CD4-positive, alpha-beta T cell treated with Interleukin-17A for 4 hours (primary cell): ENCODE measurements at regions not wholly inside any gene's neighbourhood (a gene's known extent, or its start where the extent isn't known, plus 50 kb on each side); places are given as distances from the start of the nearest gene placed in this dataset.
"Not testable (repeated sequence)": the region's sequence is repeated elsewhere in the genome, so short reads cannot be mapped to it uniquely, and the experiment has no call there.

Experiments
- DNase-seq: peaks from one replicate; pipeline ENCODE4 v3.0.0-alpha.2; 2020; ENCODE audit warnings: mixed read lengths

DNA sequence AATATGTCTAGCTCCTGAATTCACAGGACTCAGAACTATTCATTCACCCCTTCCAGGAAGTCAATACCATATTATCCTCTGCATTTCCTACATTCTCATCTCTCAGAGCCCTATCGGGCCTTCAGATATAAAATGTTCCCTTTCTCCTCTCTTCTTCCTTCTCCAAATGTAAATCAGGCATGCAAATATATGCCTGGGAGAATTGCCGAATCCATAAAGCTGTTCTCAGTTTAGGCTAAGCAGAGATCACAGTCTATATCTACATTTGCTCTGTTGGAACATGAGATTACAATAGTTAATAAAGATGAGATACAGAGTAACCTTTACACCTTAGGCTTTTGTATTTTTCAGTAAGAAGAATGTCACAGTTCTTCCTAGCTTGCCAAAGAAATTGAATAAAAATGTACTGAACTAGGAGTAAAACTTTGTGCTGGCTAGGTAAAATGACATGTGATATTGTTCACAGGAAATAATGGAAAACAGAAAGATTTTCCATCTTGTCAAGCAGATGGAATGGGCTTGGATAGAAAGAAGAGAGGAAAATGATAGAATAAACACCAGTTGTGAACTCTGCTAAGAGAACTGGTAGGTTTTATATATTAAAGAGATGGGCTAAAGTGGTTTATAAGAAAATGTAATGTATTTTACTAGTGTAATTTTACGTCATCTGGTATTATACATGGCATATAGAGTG, 161.5 kb downstream of the NRIP1 start:
- no peak for DNase-seq

GRCh38 chr21:14901482-14901958, 163.3 kb downstream of the NRIP1 start:
- no peak for DNase-seq

DNA sequence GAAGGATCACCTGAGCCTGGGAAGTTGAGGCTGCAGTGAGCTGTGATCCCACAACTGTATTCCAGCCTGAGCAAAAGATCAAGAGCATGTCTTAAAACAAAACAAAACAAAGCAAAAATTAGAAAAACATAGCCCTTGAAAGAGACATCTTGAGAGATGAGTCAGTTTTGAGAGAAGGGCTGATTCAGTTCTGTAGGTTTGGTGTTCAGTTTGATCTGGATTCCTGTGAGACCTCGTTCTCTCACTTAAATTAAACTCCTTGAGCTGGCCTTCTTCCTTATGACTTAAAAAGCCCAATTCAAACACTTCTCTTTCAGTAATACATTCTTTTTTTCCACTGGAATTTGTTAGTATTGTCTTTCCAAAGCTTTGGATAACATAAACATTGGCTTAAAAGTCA, 164.2 kb downstream of the NRIP1 start:
- DNase-seq = no peak

- no peak for DNase-seq
Observed at GRCh38 chr21:14900058-14900457, 164.7 kb downstream of the NRIP1 start.

- DNase-seq = no peak
Observed at GRCh38 chr21:14895792-14896191, 169.0 kb downstream of the NRIP1 start.

- DNase-seq = no peak
Observed at GRCh38 chr21:14890141-14890540, 174.7 kb downstream of the NRIP1 start.

- no peak for DNase-seq
Observed at GRCh38 chr21:14889080-14889810, 175.6 kb downstream of the NRIP1 start.

- no peak for DNase-seq
Observed at GRCh38 chr21:14888202-14888601, 176.6 kb downstream of the NRIP1 start.

- DNase-seq = no peak
Observed at GRCh38 chr21:14886001-14886400, 178.8 kb downstream of the NRIP1 start.

GRCh38 chr21:14883351-14883750, 181.4 kb downstream of the NRIP1 start:
- no peak for DNase-seq

DNA sequence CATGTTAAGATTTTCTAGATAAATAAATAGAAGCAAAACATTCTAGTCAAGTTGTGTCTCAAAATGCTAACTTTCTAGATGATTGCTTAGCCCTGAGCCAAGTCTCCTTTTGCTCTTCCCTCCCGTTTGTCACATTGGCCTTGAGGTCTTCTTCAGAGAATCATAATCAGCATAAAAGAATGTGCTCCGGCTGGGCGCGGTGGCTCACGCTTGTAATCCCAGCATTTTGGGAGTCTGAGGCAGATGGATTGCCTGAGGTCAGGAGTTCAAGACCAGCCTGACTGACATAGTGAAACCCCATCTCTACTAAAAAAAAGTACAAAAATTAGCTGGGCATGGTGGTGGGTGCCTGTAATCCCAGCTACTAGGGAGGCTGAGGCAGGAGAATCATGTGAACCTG, 182.3 kb downstream of the NRIP1 start:
- DNase-seq = not testable (repeated sequence)

- no peak for DNase-seq
Observed at GRCh38 chr21:14881863-14882499, 182.8 kb downstream of the NRIP1 start.

DNA sequence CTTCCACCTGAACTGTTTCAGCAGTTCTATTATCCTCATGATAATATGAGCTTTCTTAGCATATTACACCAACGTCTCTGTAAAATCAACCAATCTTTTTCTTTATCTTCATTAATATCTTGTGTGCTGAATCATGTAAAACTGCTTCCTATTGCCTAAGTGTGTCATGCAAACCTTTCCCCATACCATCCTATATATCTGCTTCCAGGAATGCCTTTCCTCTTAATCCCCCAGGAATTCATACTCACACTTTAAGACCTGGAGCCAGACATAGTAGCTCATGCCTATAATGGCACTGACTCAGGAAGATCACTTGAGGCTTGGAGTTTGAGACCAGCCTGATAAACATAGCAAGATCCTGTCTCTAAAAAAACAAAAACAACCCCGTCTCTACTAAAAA, 183.9 kb downstream of the NRIP1 start:
- DNase-seq = no peak

GRCh38 chr21:14879458-14879857, 185.3 kb downstream of the NRIP1 start:
- no peak for DNase-seq

DNA sequence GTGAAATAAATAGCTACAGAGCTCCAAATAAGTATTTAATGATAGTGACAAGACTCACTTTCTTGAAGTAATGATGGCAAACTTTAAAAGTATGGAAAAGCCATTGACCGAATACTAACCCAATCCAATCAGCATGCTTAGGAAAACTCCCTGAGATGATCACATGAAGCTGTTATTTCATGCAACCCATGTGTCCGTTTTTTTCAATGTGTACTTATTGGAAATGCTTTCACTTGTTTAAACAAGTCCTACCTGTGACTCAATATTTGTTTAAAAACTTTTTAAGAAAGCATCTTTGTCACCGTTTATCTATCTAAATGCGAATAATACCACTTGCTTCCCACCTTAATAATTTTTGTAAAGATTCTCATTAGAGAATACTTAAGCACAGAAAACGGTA, 185.8 kb downstream of the NRIP1 start:
- no peak for DNase-seq

DNA sequence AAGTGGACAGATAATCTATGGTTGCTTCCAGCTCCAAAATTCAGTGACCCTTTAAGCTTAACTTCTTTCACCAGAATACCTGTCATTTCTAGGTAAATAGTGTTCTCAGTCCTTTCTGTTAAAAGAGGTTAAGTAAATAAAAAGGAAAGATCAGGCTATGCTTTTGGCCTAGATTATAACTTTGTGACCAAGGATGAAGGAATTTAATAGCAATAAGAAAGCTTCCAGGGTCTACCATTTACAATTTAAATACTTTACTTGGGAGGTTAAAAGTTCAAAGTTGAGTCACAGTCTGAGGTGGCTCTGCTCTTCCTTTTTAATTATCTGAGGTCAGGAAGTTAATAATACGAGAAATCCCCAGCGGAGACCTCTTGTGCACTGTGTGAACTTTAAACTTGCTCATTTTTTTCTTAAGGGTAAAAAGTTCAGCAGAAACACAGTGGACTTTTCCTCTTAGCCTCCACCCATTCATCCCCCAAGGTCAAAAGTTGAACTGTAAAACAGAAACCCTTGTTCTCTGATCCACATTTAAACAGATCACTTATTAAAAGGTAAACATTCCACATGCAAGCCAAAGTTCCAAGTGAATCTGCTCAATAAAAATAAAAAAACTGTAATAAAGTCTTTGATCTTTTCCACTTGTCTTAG, 187.1 kb downstream of the NRIP1 start:
- no peak for DNase-seq

DNA sequence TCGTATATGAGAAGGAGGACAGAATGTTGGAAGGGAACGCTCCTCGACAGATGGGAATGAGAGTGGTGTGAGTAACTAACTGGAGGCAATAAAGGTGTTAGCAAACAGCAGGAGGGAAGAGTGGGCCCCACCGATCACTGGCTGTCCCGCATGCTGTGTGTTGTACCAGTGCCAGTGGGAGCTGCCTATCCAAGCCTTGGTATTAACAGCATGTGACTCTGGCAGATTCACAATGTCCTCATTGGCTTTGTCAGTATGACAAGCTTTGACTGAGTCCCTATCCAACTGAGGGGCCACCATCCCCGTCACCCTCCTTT, 188.3 kb downstream of the NRIP1 start:
- no peak for DNase-seq

- no peak for DNase-seq
Observed at GRCh38 chr21:14875704-14876523, 188.9 kb downstream of the NRIP1 start.

- no peak for DNase-seq
Observed at GRCh38 chr21:14875186-14875585, 189.6 kb downstream of the NRIP1 start.

DNA sequence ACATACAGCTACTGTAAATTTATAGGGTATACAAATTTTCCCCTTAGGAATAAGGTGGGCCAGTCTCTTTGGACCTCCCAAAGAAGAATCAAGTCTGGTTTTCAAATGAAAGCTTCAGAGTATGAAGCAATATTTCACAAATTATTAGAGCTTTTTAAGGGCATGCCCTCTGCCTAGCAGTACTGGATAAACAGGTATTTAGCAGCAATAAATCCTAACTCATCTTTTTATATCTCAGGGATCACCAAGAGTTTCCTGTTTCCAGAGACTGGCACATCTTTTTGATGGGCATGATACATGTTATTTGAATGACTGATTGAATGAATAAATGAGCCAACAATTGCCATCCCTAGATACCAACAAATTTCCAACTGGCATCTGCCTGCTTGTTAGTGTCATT, 190.4 kb downstream of the NRIP1 start:
- no peak for DNase-seq

- DNase-seq = no peak
Observed at GRCh38 chr21:14871861-14872260, 192.9 kb downstream of the NRIP1 start.

- no peak for DNase-seq
Observed at GRCh38 chr21:14870853-14871149, 194.0 kb downstream of the NRIP1 start.
